ENCODE measurements at regions not wholly inside any gene's neighbourhood (a gene's known extent, or its start where the extent isn't known, plus 50 kb on each side); places are given as distances from the start of the nearest gene placed in this dataset.

GRCh38 chr4:26052663-26053541 is 138.9 kb downstream of the SMIM20 start:
- TF ChIP-seq CTCF (IDR thresholded peaks at IDR 0.05 in 4 of 5, conservative IDR thresholded peaks at IDR 0.05 in 1 of 5) (no peak), POLR2A (IDR thresholded peaks at IDR 0.05) (no peak)
